Esophagus muscularis mucosa (tissue), 4 donors: ENCODE measurements at regions not wholly inside any gene's neighbourhood (a gene's known extent, or its start where the extent isn't known, plus 50 kb on each side); places are given as distances from the start of the nearest gene placed in this dataset.

Source experiments
- EP300 ChIP-seq: sonication (generic); formaldehyde crosslinking; IDR thresholded peaks from one replicate; pipeline ENCODE4 v1.6.1; 2017; ENCODE audit warnings: antibody characterized with exemption
- POLR2A ChIP-seq: fragments of 450-650 bp; IDR thresholded peaks from one replicate; pipeline ENCODE4 v1.6.1; 2017; ENCODE audit warnings: antibody characterized with exemption, moderate library complexity, mild to moderate bottlenecking, low read depth
- POLR2AphosphoS5 ChIP-seq, 2 donors: sonication (generic); formaldehyde crosslinking; IDR thresholded peaks; one replicate each; pipeline ENCODE4 v1.6.1; 2017; ENCODE audit warnings: antibody characterized with exemption in 2 of 2
- TF ChIP-seq, protein P1 (sequence below), 3 experiments: fragments of 200-600 bp in 2 of 3; fragments of 450-650 bp in 1 of 3; sonication (generic) in 2 of 3; IDR thresholded peaks; one replicate each; pipeline ENCODE4 v1.5.1; 2017 to 2019; ENCODE audit warnings: antibody characterized with exemption in 3 of 3, mild to moderate bottlenecking in 2 of 3, moderate library complexity in 1 of 3

DNA sequence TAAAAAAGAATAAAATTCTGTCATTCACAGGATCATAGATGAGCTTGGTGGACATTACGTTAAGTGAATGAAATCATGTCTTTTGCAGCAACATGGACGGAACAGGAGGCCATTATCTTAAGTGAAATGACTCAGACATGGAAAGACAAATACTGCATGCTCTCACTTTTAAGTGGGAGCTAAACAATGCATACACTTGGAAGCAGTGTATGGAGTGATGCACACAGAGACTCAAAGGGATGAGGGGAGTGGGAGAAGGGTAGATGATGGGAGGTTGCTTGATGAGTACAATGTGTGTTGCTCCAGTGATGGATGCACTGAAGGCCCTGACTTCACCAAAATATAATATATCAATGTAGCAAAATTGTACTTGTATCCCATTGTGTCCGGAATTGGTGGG, 293.4 kb downstream of the CD109 start:
- no peak for TF ChIP-seq POLR2AphosphoS5 (IDR thresholded peaks at IDR 0.05)
- TF ChIP-seq POLR2A: no peak
- TF ChIP-seq, protein P1, sequence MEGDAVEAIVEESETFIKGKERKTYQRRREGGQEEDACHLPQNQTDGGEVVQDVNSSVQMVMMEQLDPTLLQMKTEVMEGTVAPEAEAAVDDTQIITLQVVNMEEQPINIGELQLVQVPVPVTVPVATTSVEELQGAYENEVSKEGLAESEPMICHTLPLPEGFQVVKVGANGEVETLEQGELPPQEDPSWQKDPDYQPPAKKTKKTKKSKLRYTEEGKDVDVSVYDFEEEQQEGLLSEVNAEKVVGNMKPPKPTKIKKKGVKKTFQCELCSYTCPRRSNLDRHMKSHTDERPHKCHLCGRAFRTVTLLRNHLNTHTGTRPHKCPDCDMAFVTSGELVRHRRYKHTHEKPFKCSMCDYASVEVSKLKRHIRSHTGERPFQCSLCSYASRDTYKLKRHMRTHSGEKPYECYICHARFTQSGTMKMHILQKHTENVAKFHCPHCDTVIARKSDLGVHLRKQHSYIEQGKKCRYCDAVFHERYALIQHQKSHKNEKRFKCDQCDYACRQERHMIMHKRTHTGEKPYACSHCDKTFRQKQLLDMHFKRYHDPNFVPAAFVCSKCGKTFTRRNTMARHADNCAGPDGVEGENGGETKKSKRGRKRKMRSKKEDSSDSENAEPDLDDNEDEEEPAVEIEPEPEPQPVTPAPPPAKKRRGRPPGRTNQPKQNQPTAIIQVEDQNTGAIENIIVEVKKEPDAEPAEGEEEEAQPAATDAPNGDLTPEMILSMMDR (IDR thresholded peaks at IDR 0.05): no peak
- TF ChIP-seq EP300: no peak
